Transverse colon (tissue), 4 donors: ENCODE measurements at regions not wholly inside any gene's neighbourhood (a gene's known extent, or its start where the extent isn't known, plus 50 kb on each side); places are given as distances from the start of the nearest gene placed in this dataset.

Experiments
- CTCF ChIP-seq, 5 experiments: fragments of 200-600 bp in 3 of 5; fragments of 450-650 bp in 2 of 5; sonication (generic) in 3 of 5; IDR thresholded peaks; 1 replicate in 2 of 5; 2 replicates in 3 of 5; pipeline ENCODE4 v1.5.1; 2016 to 2017; ENCODE audit warnings: antibody characterized with exemption in 5 of 5, inconsistent platforms in 3 of 5, mild to moderate bottlenecking in 2 of 5, moderate library complexity in 1 of 5
- EP300 ChIP-seq: sonication (generic); formaldehyde crosslinking; IDR thresholded peaks from one replicate; pipeline ENCODE4 v1.6.1; 2017; ENCODE audit warnings: antibody characterized with exemption, low read depth
- POLR2A ChIP-seq: fragments of 450-650 bp; IDR thresholded peaks from one replicate; pipeline ENCODE4 v1.6.1; 2016; ENCODE audit warnings: antibody characterized with exemption, mild to moderate bottlenecking, moderate library complexity
- POLR2AphosphoS5 ChIP-seq, 3 donors: sonication (generic); formaldehyde crosslinking; IDR thresholded peaks; one replicate each; pipeline ENCODE4 v1.6.1; 2016; ENCODE audit warnings: antibody characterized with exemption in 3 of 3

- TF ChIP-seq CTCF (IDR thresholded peaks at IDR 0.05) (no peak), POLR2A (no peak), EP300 (no peak), POLR2AphosphoS5 (IDR thresholded peaks at IDR 0.05) (no peak)
Observed at GRCh38 chr20:12256806-12257205, 339.1 kb downstream of the BTBD3 start.
